ENCODE measurements at regions not wholly inside any gene's neighbourhood (a gene's known extent, or its start where the extent isn't known, plus 50 kb on each side); places are given as distances from the start of the nearest gene placed in this dataset.

- TF ChIP-seq NFIC (IDR thresholded peaks at IDR 0.05) (no peak), CREB1 (IDR thresholded peaks at IDR 0.05; ENCODE audit: low read depth) (no peak), YY1 (IDR thresholded peaks at IDR 0.05; ENCODE audit: low read depth) (no peak), CEBPB (IDR thresholded peaks at IDR 0.05) (no peak), TCF12 (IDR thresholded peaks at IDR 0.05; ENCODE audit: low read depth) (no peak), ZBTB7A (IDR thresholded peaks at IDR 0.05; ENCODE audit: low read depth) (no peak), FOXM1 (IDR thresholded peaks at IDR 0.05; ENCODE audit: borderline replicate concordance, low read depth) (no peak), TEAD4 (IDR thresholded peaks at IDR 0.05) (no peak), EP300 (IDR thresholded peaks at IDR 0.05; ENCODE audit: borderline replicate concordance) (no peak), EGR1 (IDR thresholded peaks at IDR 0.05) (no peak), MAX (IDR thresholded peaks at IDR 0.05) (no peak)
- TF ChIP-seq, protein P1, sequence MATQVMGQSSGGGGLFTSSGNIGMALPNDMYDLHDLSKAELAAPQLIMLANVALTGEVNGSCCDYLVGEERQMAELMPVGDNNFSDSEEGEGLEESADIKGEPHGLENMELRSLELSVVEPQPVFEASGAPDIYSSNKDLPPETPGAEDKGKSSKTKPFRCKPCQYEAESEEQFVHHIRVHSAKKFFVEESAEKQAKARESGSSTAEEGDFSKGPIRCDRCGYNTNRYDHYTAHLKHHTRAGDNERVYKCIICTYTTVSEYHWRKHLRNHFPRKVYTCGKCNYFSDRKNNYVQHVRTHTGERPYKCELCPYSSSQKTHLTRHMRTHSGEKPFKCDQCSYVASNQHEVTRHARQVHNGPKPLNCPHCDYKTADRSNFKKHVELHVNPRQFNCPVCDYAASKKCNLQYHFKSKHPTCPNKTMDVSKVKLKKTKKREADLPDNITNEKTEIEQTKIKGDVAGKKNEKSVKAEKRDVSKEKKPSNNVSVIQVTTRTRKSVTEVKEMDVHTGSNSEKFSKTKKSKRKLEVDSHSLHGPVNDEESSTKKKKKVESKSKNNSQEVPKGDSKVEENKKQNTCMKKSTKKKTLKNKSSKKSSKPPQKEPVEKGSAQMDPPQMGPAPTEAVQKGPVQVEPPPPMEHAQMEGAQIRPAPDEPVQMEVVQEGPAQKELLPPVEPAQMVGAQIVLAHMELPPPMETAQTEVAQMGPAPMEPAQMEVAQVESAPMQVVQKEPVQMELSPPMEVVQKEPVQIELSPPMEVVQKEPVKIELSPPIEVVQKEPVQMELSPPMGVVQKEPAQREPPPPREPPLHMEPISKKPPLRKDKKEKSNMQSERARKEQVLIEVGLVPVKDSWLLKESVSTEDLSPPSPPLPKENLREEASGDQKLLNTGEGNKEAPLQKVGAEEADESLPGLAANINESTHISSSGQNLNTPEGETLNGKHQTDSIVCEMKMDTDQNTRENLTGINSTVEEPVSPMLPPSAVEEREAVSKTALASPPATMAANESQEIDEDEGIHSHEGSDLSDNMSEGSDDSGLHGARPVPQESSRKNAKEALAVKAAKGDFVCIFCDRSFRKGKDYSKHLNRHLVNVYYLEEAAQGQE (IDR thresholded peaks at IDR 0.05; ENCODE audit: low read depth): no peak
- TF ChIP-seq, protein P2, sequence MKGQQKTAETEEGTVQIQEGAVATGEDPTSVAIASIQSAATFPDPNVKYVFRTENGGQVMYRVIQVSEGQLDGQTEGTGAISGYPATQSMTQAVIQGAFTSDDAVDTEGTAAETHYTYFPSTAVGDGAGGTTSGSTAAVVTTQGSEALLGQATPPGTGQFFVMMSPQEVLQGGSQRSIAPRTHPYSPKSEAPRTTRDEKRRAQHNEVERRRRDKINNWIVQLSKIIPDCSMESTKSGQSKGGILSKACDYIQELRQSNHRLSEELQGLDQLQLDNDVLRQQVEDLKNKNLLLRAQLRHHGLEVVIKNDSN (IDR thresholded peaks at IDR 0.05): no peak
Measured at GRCh38 chr11:116466801-116467200, 306.0 kb downstream of the BUD13 start.

- TF ChIP-seq, protein P2 (IDR thresholded peaks at IDR 0.05): no peak
- TF ChIP-seq EGR1 (IDR thresholded peaks at IDR 0.05): no peak
- no peak for TF ChIP-seq CREB1 (IDR thresholded peaks at IDR 0.05; ENCODE audit: low read depth)
- TF ChIP-seq TAF1 (IDR thresholded peaks at IDR 0.05; ENCODE audit: low read depth): no peak
- TF ChIP-seq MAX (IDR thresholded peaks at IDR 0.05): no peak
- TF ChIP-seq YY1 (IDR thresholded peaks at IDR 0.05; ENCODE audit: low read depth): no peak
- no peak for TF ChIP-seq CEBPB (IDR thresholded peaks at IDR 0.05)
- no peak for TF ChIP-seq FOXM1 (IDR thresholded peaks at IDR 0.05; ENCODE audit: borderline replicate concordance, low read depth)
- TF ChIP-seq TEAD4 (IDR thresholded peaks at IDR 0.05): no peak
- TF ChIP-seq EP300 (IDR thresholded peaks at IDR 0.05; ENCODE audit: borderline replicate concordance): no peak
- no peak for TF ChIP-seq ZBTB7A (IDR thresholded peaks at IDR 0.05; ENCODE audit: low read depth)
- no peak for TF ChIP-seq TCF12 (IDR thresholded peaks at IDR 0.05; ENCODE audit: low read depth)
- TF ChIP-seq RAD21 (IDR thresholded peaks at IDR 0.05; ENCODE audit: low read depth): no peak
- no peak for TF ChIP-seq NFIC (IDR thresholded peaks at IDR 0.05)
- TF ChIP-seq, protein P1 (IDR thresholded peaks at IDR 0.05; ENCODE audit: low read depth): no peak
Measured at GRCh38 chr11:116466191-116466590, 306.6 kb downstream of the BUD13 start.

- TF ChIP-seq TCF12 (IDR thresholded peaks at IDR 0.05; ENCODE audit: low read depth) (no peak), EP300 (IDR thresholded peaks at IDR 0.05; ENCODE audit: borderline replicate concordance) (no peak), TEAD4 (IDR thresholded peaks at IDR 0.05) (no peak), NFIC (IDR thresholded peaks at IDR 0.05) (no peak), TAF1 (IDR thresholded peaks at IDR 0.05; ENCODE audit: low read depth) (no peak), MAX (IDR thresholded peaks at IDR 0.05) (no peak), ZBTB7A (IDR thresholded peaks at IDR 0.05; ENCODE audit: low read depth) (no peak), RAD21 (IDR thresholded peaks at IDR 0.05; ENCODE audit: low read depth) (no peak), EGR1 (IDR thresholded peaks at IDR 0.05) (no peak), CEBPB (IDR thresholded peaks at IDR 0.05) (no peak), CREB1 (IDR thresholded peaks at IDR 0.05; ENCODE audit: low read depth) (no peak), FOXM1 (IDR thresholded peaks at IDR 0.05; ENCODE audit: borderline replicate concordance, low read depth) (no peak), YY1 (IDR thresholded peaks at IDR 0.05; ENCODE audit: low read depth) (no peak)
- TF ChIP-seq, protein P2 (IDR thresholded peaks at IDR 0.05): no peak
- TF ChIP-seq, protein P1 (IDR thresholded peaks at IDR 0.05; ENCODE audit: low read depth): no peak
Measured at GRCh38 chr11:116465056-116465455, 307.7 kb downstream of the BUD13 start.

Measured in Ishikawa (cell line).